ENCODE measurements at regions not wholly inside any gene's neighbourhood (a gene's known extent, or its start where the extent isn't known, plus 50 kb on each side); places are given as distances from the start of the nearest gene placed in this dataset.

GRCh38 chr9:113708821-113709713 is 167.0 kb upstream of the ZNF618 start:
- no peak for TF ChIP-seq CTCF (IDR thresholded peaks at IDR 0.05; ENCODE audit: poor library complexity)
- no peak for TF ChIP-seq EZH2 (IDR thresholded peaks at IDR 0.05; ENCODE audit: borderline replicate concordance)

Measured in hepatocyte (in vitro differentiated cells).